ENCODE measurements at regions not wholly inside any gene's neighbourhood (a gene's known extent, or its start where the extent isn't known, plus 50 kb on each side); places are given as distances from the start of the nearest gene placed in this dataset.

DNA sequence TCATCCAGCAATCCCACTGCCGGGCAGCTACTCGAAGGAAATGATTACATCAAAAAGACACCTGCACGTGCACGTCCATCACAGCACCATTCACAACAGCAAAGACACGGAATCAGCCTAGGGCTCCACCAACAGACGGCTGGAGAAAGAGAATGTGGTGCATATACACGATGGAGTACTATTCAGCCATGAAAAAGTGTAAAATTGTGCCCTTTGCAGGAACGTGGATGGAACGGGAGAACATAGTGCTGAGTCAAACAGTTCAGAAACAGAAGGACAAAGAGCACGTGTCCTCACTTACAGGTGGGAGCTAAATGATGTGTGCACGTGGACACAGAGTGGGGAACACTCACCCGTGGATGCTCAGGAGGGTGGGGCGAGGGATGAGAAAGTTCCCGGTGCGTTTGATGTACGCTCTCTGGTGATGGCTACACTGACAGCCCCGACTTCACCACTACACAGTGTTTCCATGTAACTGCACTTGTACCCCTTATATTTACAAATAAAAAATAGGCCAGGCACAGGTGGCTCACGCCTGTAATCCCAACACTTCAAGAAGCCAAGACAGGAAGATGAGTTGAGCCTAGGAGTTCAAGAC, 92.0 kb downstream of the PDGFA start:
- H3K4me1 ChIP-seq (ENCODE audit: low read depth): no peaks in the 10 kb centered on the region
- DNase-seq (no peak), ATAC-seq (no peak)
- H3K9me3 ChIP-seq: no peaks in the 10 kb centered on the region
- TF ChIP-seq, protein P1, sequence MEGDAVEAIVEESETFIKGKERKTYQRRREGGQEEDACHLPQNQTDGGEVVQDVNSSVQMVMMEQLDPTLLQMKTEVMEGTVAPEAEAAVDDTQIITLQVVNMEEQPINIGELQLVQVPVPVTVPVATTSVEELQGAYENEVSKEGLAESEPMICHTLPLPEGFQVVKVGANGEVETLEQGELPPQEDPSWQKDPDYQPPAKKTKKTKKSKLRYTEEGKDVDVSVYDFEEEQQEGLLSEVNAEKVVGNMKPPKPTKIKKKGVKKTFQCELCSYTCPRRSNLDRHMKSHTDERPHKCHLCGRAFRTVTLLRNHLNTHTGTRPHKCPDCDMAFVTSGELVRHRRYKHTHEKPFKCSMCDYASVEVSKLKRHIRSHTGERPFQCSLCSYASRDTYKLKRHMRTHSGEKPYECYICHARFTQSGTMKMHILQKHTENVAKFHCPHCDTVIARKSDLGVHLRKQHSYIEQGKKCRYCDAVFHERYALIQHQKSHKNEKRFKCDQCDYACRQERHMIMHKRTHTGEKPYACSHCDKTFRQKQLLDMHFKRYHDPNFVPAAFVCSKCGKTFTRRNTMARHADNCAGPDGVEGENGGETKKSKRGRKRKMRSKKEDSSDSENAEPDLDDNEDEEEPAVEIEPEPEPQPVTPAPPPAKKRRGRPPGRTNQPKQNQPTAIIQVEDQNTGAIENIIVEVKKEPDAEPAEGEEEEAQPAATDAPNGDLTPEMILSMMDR (IDR thresholded peaks at IDR 0.05): no peak
- H3K36me3 ChIP-seq (ENCODE audit: low read depth): no peaks in the 10 kb centered on the region
- intact Hi-C loops (cut with DNase I, micrococcal nuclease): no loop called here
- H3K4me3 ChIP-seq: no peak overlapping the region

DNA sequence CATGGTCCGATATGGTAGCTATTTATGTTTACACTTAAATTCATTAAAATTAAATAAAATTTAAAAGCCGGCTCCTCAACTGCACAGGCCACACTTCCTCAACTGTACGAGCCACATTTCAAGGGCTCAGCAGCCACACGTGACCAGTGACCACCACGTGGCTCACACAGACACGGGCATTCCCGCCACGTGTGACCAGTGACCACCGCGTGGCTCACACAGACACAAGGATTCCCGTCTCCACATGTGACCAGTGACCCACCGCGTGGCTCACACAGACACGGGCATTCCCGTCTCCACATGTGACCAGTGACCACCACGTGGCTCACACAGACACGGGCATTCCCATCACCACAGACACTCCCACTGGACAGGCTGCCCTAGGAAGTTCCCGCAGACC, 91.3 kb downstream of the PDGFA start:
- Histone ChIP-seq H3K36me3 (ENCODE audit: low read depth) (no peaks in the 10 kb centered on the region), H3K9me3 (no peaks in the 10 kb centered on the region), H3K4me1 (ENCODE audit: low read depth) (no peaks in the 10 kb centered on the region), H3K4me3 (no peak overlapping the region)
- ATAC-seq (no peak), DNase-seq (peak in 1 of 3 donors; percentile 20)
- TF ChIP-seq, protein P1 (IDR thresholded peaks at IDR 0.05): no peak
- intact Hi-C loops (cut with DNase I, micrococcal nuclease): no loop called here

DNA sequence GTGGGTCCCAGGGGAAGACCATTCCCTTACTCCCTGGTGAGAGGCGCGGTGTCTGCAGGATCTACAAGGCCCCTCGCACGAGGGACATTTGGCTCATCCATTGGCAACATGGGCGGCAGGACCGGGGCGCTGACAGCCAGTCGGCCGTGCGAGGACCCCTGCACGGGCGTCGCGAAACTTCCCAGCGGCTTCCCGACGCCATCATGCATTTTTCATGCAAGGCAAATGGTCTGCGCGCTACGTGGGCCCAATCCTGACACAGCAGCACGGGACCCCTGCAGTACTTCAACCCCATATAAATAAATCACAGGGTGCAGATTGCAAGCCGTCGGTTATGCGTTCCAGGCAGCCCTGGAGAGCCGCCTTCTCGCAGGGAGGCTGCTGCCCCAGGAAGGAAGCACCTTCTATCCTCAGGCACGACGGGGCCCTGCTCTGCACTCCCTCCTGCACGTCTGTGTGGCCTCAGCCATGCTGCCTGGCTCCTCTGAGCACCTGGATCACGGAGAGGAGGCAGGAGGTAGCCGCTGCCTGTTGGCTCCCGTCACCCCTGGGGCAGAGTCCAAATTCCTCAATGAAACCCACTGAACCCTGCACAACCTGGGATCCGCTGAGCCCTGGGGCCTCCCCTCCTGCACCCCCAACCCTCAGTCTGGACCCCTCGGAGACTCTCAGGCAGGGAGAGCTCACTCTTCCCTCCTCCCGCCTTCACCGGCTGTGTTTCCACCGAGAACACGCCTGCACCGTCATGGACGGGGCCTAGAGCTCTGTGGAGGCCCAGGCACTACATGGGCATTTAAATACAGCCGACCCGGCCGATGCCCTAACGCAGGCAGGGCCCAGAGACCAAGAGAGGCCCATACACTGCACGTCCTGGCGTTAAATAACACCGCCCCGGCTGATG, 90.5 kb downstream of the PDGFA start:
- Histone ChIP-seq H3K4me1 (ENCODE audit: low read depth) (no peaks in the 10 kb centered on the region), H3K4me3 (no peak overlapping the region), H3K9me3 (no peaks in the 10 kb centered on the region), H3K36me3 (ENCODE audit: low read depth) (no peaks in the 10 kb centered on the region)
- ATAC-seq (no peak), DNase-seq (peak in 1 of 3 donors; percentile 33)
- intact Hi-C loops (cut with DNase I, micrococcal nuclease): no loop called here
- TF ChIP-seq, protein P1 (IDR thresholded peaks at IDR 0.05): no peak

DNA sequence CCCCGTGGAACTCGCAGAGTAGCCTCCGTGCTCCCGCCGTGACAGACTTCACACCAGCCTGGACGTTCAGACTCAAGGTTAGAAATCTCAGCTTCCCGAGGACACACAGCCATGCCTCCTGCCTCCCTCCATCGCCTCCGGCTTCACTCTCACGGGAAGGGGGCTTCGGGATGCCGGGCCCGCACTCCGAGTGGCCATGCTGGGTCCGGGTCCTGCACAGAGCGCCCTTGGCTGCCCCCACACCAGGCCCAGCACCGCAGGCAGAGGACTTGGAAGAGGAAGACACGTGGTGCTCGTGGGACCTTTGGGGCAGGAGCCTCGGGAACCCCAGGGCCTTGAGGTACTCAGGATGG, 89.8 kb downstream of the PDGFA start:
- intact Hi-C loops (cut with DNase I, micrococcal nuclease): no loop called here
- DNase-seq: no peak
- no peaks in the 10 kb centered on the region for H3K9me3 ChIP-seq
- no peak for ATAC-seq
- TF ChIP-seq, protein P1 (IDR thresholded peaks at IDR 0.05): no peak
- no peak overlapping the region for H3K4me3 ChIP-seq
- no peaks in the 10 kb centered on the region for H3K4me1 ChIP-seq (ENCODE audit: low read depth)
- no peaks in the 10 kb centered on the region for H3K36me3 ChIP-seq (ENCODE audit: low read depth)

DNA sequence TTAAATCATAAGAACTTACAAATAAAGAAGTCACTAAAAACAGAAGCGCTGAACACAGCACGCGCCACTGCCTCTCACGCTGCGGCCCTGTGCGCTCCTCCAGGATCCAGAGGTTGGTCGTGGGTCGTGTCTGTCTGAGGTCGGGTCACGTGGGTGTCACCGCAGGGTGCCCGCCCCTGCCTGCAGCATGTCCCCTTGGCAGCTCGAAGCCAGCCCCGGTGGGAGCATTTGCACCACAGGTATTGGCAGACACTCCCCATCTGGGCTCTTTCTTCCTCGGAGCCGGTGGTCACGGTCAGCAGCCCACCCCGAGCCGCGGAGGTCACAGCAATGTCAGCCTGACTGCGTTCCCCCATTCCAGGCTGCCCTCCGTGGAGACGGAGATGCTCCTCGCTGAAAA, 88.6 kb downstream of the PDGFA start:
- intact Hi-C loops (cut with DNase I, micrococcal nuclease): no loop called here

More for the DNA sequence above, 88.6 kb downstream of the PDGFA start:
- no peak for ATAC-seq
- Histone ChIP-seq H3K36me3 (ENCODE audit: low read depth) (no peaks in the 10 kb centered on the region), H3K4me1 (ENCODE audit: low read depth) (peaks cover 2% of the 10 kb centered on the region), H3K9me3 (no peaks in the 10 kb centered on the region), H3K4me3 (no peak overlapping the region)
- peak in 1 of 3 donors; percentile 39 for DNase-seq
- TF ChIP-seq, protein P1 (IDR thresholded peaks at IDR 0.05): no peak

All from mucosa of descending colon (tissue), 3 donors.